Activated B cell treated with CpG ODN at 0.5 μM for 24 hours (primary cell): ENCODE measurements at regions not wholly inside any gene's neighbourhood (a gene's known extent, or its start where the extent isn't known, plus 50 kb on each side); places are given as distances from the start of the nearest gene placed in this dataset.

ENCODE experiments used
- ATAC-seq: fragments of 200-7000 bp; cut with Tn5 transposase; one replicate; pipeline ENCODE4 v1.10.0; 2021; ENCODE audit warnings: low read depth, mild to moderate bottlenecking, moderate library complexity
- CTCF ChIA-PET: fragments of 350-600 bp; sonication (Branson Sonifier 250); formaldehyde crosslinking; loops from one replicate; lab custom pipeline; 2021; ENCODE audit warnings: antibody characterized with exemption; lab: Charles Lee
- POLR2A ChIA-PET: fragments of 350-600 bp; sonication (Branson Sonifier 250); formaldehyde crosslinking; loops from one replicate; lab custom pipeline; 2021; ENCODE audit warnings: antibody characterized with exemption; lab: Charles Lee
- DNase-seq: peaks from one replicate; pipeline ENCODE4 v3.0.0; 2022
- H3K27ac Mint-ChIP-seq: one replicate; pipeline ENCODE4 v1.8.0; 2020; ENCODE audit warnings: mixed read lengths
- H3K27me3 Mint-ChIP-seq: one replicate; pipeline ENCODE4 v1.8.0; 2021; ENCODE audit warnings: mixed read lengths
- H3K36me3 Mint-ChIP-seq: one replicate; pipeline ENCODE4 v1.8.0; 2021; ENCODE audit warnings: low read depth, mixed read lengths
- H3K4me1 Mint-ChIP-seq: one replicate; pipeline ENCODE4 v1.8.0; 2021; ENCODE audit warnings: mixed read lengths
- H3K4me3 Mint-ChIP-seq: one replicate; pipeline ENCODE4 v1.8.0; 2020; ENCODE audit warnings: mild to moderate bottlenecking, mixed read lengths
- H3K9me3 Mint-ChIP-seq: one replicate; pipeline ENCODE4 v1.8.0; 2020; ENCODE audit warnings: mixed read lengths
- CTCF ChIP-seq: fragments of 200-600 bp; IDR thresholded peaks from one replicate; pipeline ENCODE4 v1.8.0; 2022; ENCODE audit warnings: antibody characterized with exemption, mild to moderate bottlenecking
- intact Hi-C: fragments of 100-400 bp; cut with micrococcal nuclease; formaldehyde crosslinking; loops from one replicate; pipeline ENCODE4 v1.15.1; 2024

- ATAC-seq (no peak), DNase-seq (no peak)
- no peak overlapping the region for H3K4me3 Mint-ChIP-seq
- no peaks in the 10 kb centered on the region for H3K27me3 Mint-ChIP-seq
- intact Hi-C loops = no loop called here
- ChIA-PET CTCF (no interaction called here), POLR2A (no interaction called here)
- no peak for TF ChIP-seq CTCF
- H3K36me3 Mint-ChIP-seq = no peaks in the 10 kb centered on the region
- H3K27ac Mint-ChIP-seq = no peak overlapping the region
- peaks cover 5% of the 10 kb centered on the region for H3K9me3 Mint-ChIP-seq
- no peaks in the 10 kb centered on the region for H3K4me1 Mint-ChIP-seq
Measured at GRCh38 chr9:106467113-106467864, 395.7 kb upstream of the ZNF462 start.

GRCh38 chr9:106467865-106468164 lies 395.2 kb upstream of the ZNF462 start:
- Mint-ChIP-seq H3K9me3 (peaks cover 7% of the 10 kb centered on the region), H3K27ac (no peak overlapping the region), H3K4me3 (no peak overlapping the region), H3K4me1 (no peaks in the 10 kb centered on the region), H3K27me3 (no peaks in the 10 kb centered on the region), H3K36me3 (no peaks in the 10 kb centered on the region)
- ChIA-PET CTCF (no interaction called here), POLR2A (no interaction called here)
- intact Hi-C loops = no loop called here
- TF ChIP-seq CTCF = no peak
- ATAC-seq (no peak), DNase-seq (no peak)

GRCh38 chr9:106468431-106468830 lies 394.5 kb upstream of the ZNF462 start:
- no peaks in the 10 kb centered on the region for H3K36me3 Mint-ChIP-seq
- H3K27ac Mint-ChIP-seq = no peak overlapping the region
- ATAC-seq (no peak), DNase-seq (no peak)
- CTCF ChIA-PET = no interaction called here
- POLR2A ChIA-PET = no interaction called here
- H3K27me3 Mint-ChIP-seq = no peaks in the 10 kb centered on the region
- H3K4me1 Mint-ChIP-seq = no peaks in the 10 kb centered on the region
- no peak overlapping the region for H3K4me3 Mint-ChIP-seq
- peaks cover 7% of the 10 kb centered on the region for H3K9me3 Mint-ChIP-seq
- TF ChIP-seq CTCF = no peak
- intact Hi-C loops = no loop called here

GRCh38 chr9:106478312-106478711 lies 384.7 kb upstream of the ZNF462 start:
- H3K9me3 Mint-ChIP-seq = no peaks in the 10 kb centered on the region
- ATAC-seq (no peak), DNase-seq (no peak)
- intact Hi-C loops = no loop called here
- H3K27ac Mint-ChIP-seq = no peak overlapping the region
- no peaks in the 10 kb centered on the region for H3K36me3 Mint-ChIP-seq
- TF ChIP-seq CTCF = no peak
- H3K4me1 Mint-ChIP-seq = no peaks in the 10 kb centered on the region
- POLR2A ChIA-PET = no interaction called here
- CTCF ChIA-PET = no interaction called here
- no peak overlapping the region for H3K4me3 Mint-ChIP-seq
- no peaks in the 10 kb centered on the region for H3K27me3 Mint-ChIP-seq

GRCh38 chr9:106478727-106479126 lies 384.2 kb upstream of the ZNF462 start:
- H3K27me3 Mint-ChIP-seq = no peaks in the 10 kb centered on the region
- no peak overlapping the region for H3K27ac Mint-ChIP-seq
- no peaks in the 10 kb centered on the region for H3K36me3 Mint-ChIP-seq
- DNase-seq = no peak
- intact Hi-C loops = no loop called here
- no peak for TF ChIP-seq CTCF
- ChIA-PET CTCF (no interaction called here), POLR2A (no interaction called here)
- no peak for ATAC-seq
- no peaks in the 10 kb centered on the region for H3K9me3 Mint-ChIP-seq
- no peaks in the 10 kb centered on the region for H3K4me1 Mint-ChIP-seq
- H3K4me3 Mint-ChIP-seq = no peak overlapping the region
